A673 (cell line): ENCODE measurements at regions not wholly inside any gene's neighbourhood (a gene's known extent, or its start where the extent isn't known, plus 50 kb on each side); places are given as distances from the start of the nearest gene placed in this dataset.

Experiments used
- BruUV-seq: library from RNA; stranded (reverse); fragments of 400-500 nt; replicated peaks from 2 replicates; lab custom pipeline; 2021; lab: Mats Ljungman, UMichigan
- CTCF ChIA-PET: fragments of 300-600 bp; sonication (Branson Sonifier 250); formaldehyde crosslinking; loops from one replicate; lab custom pipeline; 2022; ENCODE audit warnings: antibody characterized with exemption; lab: Charles Lee
- POLR2A ChIA-PET: fragments of 300-600 bp; sonication (Branson Sonifier 250); formaldehyde crosslinking; loops from one replicate; lab custom pipeline; 2022; ENCODE audit warnings: antibody characterized with exemption; ENCODE audit not compliant: low non-redundant PET; lab: Charles Lee
- DNase-seq: peaks from one replicate; pipeline ENCODE4 v3.0.0-alpha.2; 2015; ENCODE audit warnings: low spot score
- H3K27ac ChIP-seq: fragments of 200-600 bp; sonication (generic); 2 replicates; pipeline ENCODE4 v1.5.1; 2016; ENCODE audit warnings: mixed run types, low read depth, mild to moderate bottlenecking, mixed read lengths, antibody characterized with exemption, low read length; ENCODE audit not compliant: poor library complexity, severe bottlenecking
- H3K27me3 ChIP-seq: fragments of 200-600 bp; sonication (generic); replicated peaks from 2 replicates; pipeline ENCODE4 v1.6.1; 2017; ENCODE audit warnings: mixed run types, low read depth, mild to moderate bottlenecking, mixed read lengths, antibody characterized with exemption, low read length; ENCODE audit not compliant: insufficient read depth, poor library complexity
- H3K36me3 ChIP-seq: fragments of 200-600 bp; sonication (generic); 2 replicates; pipeline ENCODE4 v1.6.1; 2016; ENCODE audit warnings: mixed run types, mild to moderate bottlenecking, mixed read lengths, antibody characterized with exemption, low read length; ENCODE audit not compliant: insufficient read depth, poor library complexity, severe bottlenecking
- H3K4me1 ChIP-seq: fragments of 200-600 bp; sonication (generic); 2 replicates; pipeline ENCODE4 v1.6.1; 2017; ENCODE audit warnings: mixed run types, mild to moderate bottlenecking, mixed read lengths, antibody characterized with exemption, low read length; ENCODE audit not compliant: insufficient read depth, poor library complexity, severe bottlenecking
- H3K4me3 ChIP-seq: fragments of 200-600 bp; sonication (generic); 2 replicates; pipeline ENCODE4 v1.5.1; 2016; ENCODE audit warnings: low read depth, mixed run types, mild to moderate bottlenecking, mixed read lengths, low read length; ENCODE audit not compliant: poor library complexity, severe bottlenecking
- H3K9me3 ChIP-seq: fragments of 200-600 bp; sonication (generic); 2 replicates; pipeline ENCODE4 v1.6.1; 2016; ENCODE audit warnings: mixed run types, low read depth, mild to moderate bottlenecking, mixed read lengths, antibody characterized with exemption, low read length; ENCODE audit not compliant: poor library complexity, severe bottlenecking
- CTCF ChIP-seq: fragments of 300-800, 200-600 bp; sonication (generic); conservative IDR thresholded peaks from 2 replicates; pipeline ENCODE4 v1.5.1; 2017; ENCODE audit warnings: low read depth, mild to moderate bottlenecking, antibody characterized with exemption, low read length, moderate library complexity, mixed read lengths
- EZH2 ChIP-seq: fragments of 200-600 bp; sonication (generic); IDR thresholded peaks from 2 replicates; pipeline ENCODE4 v1.6.1; 2017; ENCODE audit warnings: borderline replicate concordance, low read depth, mild to moderate bottlenecking, mixed read lengths, antibody characterized with exemption, low read length; ENCODE audit not compliant: poor library complexity, severe bottlenecking
- intact Hi-C: fragments of 100-400 bp; cut with micrococcal nuclease; formaldehyde crosslinking; loops from one replicate; pipeline ENCODE4 v1.10.0; 2022; ENCODE audit not compliant: unreplicated experiment

- Histone ChIP-seq H3K9me3 (peaks cover 4% of the 10 kb centered on the region), H3K27me3 (no peaks in the 10 kb centered on the region), H3K27ac (no peak overlapping the region), H3K4me1 (no peaks in the 10 kb centered on the region), H3K36me3 (no peaks in the 10 kb centered on the region), H3K4me3 (no peak overlapping the region)
- POLR2A ChIA-PET, result no interaction called here
- DNase-seq, result peak; percentile 36
- TF ChIP-seq EZH2 (no peak), CTCF (peak; percentile 59)
- CTCF ChIA-PET, result no interaction called here
- no TSS peak for BruUV-seq
- intact Hi-C loops, result no loop called here
Observed at GRCh38 chr2:241940329-241940728, 70.8 kb downstream of the RTP5 start.

- H3K27ac ChIP-seq, result no peak overlapping the region
- no peaks in the 10 kb centered on the region for H3K4me1 ChIP-seq
- BruUV-seq, result no TSS peak
- CTCF ChIA-PET, result no interaction called here
- POLR2A ChIA-PET, result no interaction called here
- no peaks in the 10 kb centered on the region for H3K9me3 ChIP-seq
- DNase-seq, result no peak
- TF ChIP-seq CTCF (no peak), EZH2 (no peak)
- intact Hi-C loops, result no loop called here
- H3K36me3 ChIP-seq, result no peaks in the 10 kb centered on the region
- no peak overlapping the region for H3K4me3 ChIP-seq
- no peaks in the 10 kb centered on the region for H3K27me3 ChIP-seq
Observed at GRCh38 chr2:241941691-241942301, 72.3 kb downstream of the RTP5 start.

- POLR2A ChIA-PET, result no interaction called here
- Histone ChIP-seq H3K27me3 (no peaks in the 10 kb centered on the region), H3K9me3 (no peaks in the 10 kb centered on the region), H3K4me1 (no peaks in the 10 kb centered on the region), H3K36me3 (no peaks in the 10 kb centered on the region), H3K27ac (no peak overlapping the region), H3K4me3 (no peak overlapping the region)
- DNase-seq, result no peak
- CTCF ChIA-PET, result no interaction called here
- intact Hi-C loops, result no loop called here
- TF ChIP-seq EZH2 (no peak), CTCF (no peak)
- no TSS peak for BruUV-seq
Observed at GRCh38 chr2:241942416-241943208, 73.1 kb downstream of the RTP5 start.
